ENCODE measurements at regions not wholly inside any gene's neighbourhood (a gene's known extent, or its start where the extent isn't known, plus 50 kb on each side); places are given as distances from the start of the nearest gene placed in this dataset.

- TF ChIP-seq TRIM25 (IDR thresholded peaks at IDR 0.05; ENCODE audit: borderline replicate concordance) (no peak), POLR2A (conservative IDR thresholded peaks at IDR 0.05) (no peak), E2F3 (CRISPR knock-in tag; IDR thresholded peaks at IDR 0.05) (no peak)
- TF ChIP-seq, protein P1, sequence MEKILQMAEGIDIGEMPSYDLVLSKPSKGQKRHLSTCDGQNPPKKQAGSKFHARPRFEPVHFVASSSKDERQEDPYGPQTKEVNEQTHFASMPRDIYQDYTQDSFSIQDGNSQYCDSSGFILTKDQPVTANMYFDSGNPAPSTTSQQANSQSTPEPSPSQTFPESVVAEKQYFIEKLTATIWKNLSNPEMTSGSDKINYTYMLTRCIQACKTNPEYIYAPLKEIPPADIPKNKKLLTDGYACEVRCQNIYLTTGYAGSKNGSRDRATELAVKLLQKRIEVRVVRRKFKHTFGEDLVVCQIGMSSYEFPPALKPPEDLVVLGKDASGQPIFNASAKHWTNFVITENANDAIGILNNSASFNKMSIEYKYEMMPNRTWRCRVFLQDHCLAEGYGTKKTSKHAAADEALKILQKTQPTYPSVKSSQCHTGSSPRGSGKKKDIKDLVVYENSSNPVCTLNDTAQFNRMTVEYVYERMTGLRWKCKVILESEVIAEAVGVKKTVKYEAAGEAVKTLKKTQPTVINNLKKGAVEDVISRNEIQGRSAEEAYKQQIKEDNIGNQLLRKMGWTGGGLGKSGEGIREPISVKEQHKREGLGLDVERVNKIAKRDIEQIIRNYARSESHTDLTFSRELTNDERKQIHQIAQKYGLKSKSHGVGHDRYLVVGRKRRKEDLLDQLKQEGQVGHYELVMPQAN (IDR thresholded peaks at IDR 0.05; ENCODE audit: borderline replicate concordance) = no peak
Measured at GRCh38 chr5:17445185-17445584, 52.8 kb upstream of the TAF11L2 start.

Measured in K562 (cell line).